IMR-90 (cell line): ENCODE measurements at regions not wholly inside any gene's neighbourhood (a gene's known extent, or its start where the extent isn't known, plus 50 kb on each side); places are given as distances from the start of the nearest gene placed in this dataset.
"Not testable (repeated sequence)": the region's sequence is repeated elsewhere in the genome, so short reads cannot be mapped to it uniquely, and the experiment has no call there.

Source experiments
- ATAC-seq: fragments of 200-7000 bp; cut with Tn5 transposase; 2 replicates; pipeline ENCODE4 v1.9.1; 2020; ENCODE audit warnings: low read depth, mild to moderate bottlenecking, moderate library complexity
- BruUV-seq: library from RNA; stranded (reverse); fragments of 400-500 nt; replicated peaks from 2 replicates; lab custom pipeline; 2021; lab: Mats Ljungman, UMichigan
- CTCF ChIA-PET: fragments of 300-600 bp; formaldehyde crosslinking; extraction: SDS; loops from one replicate; lab custom pipeline; 2021; ENCODE audit warnings: antibody characterized with exemption; lab: Yijun Ruan, JAX
- POLR2A ChIA-PET: fragments of 300-600 bp; sonication (Branson Sonifier 250); formaldehyde crosslinking; loops from one replicate; lab custom pipeline; 2022; ENCODE audit warnings: antibody characterized with exemption; ENCODE audit not compliant: unreplicated experiment; lab: Charles Lee
- DNase-seq: peaks from one replicate; pipeline ENCODE4 v3.0.0; 2013
- H2AFZ ChIP-seq: replicated peaks from 2 replicates; pipeline ENCODE3; 2013; ENCODE audit warnings: low read length, mild to moderate bottlenecking; ENCODE audit not compliant: poor library complexity
- H2AK5ac ChIP-seq: 2 replicates; pipeline ENCODE4 v1.6.1; 2013; ENCODE audit warnings: low read depth, low read length, inconsistent platforms
- H2AK9ac ChIP-seq: replicated peaks from 2 replicates; pipeline ENCODE3; 2013; ENCODE audit warnings: mild to moderate bottlenecking, low read depth, low read length, moderate library complexity; ENCODE audit not compliant: poor library complexity
- H2BK120ac ChIP-seq: 2 replicates; pipeline ENCODE4 v1.6.1; 2013; ENCODE audit warnings: low read depth, low read length, inconsistent platforms
- H2BK15ac ChIP-seq: 3 replicates; pipeline ENCODE4 v1.6.1; 2013; ENCODE audit warnings: low read depth, low read length, inconsistent platforms
- H2BK20ac ChIP-seq: 2 replicates; pipeline ENCODE4 v1.6.1; 2013; ENCODE audit warnings: low read depth, mild to moderate bottlenecking, inconsistent platforms, low read length, moderate library complexity
- H2BK5ac ChIP-seq: 2 replicates; pipeline ENCODE4 v1.6.1; 2013; ENCODE audit warnings: mild to moderate bottlenecking, low read depth, low read length, inconsistent platforms; ENCODE audit not compliant: poor library complexity, severe bottlenecking
- H3K14ac ChIP-seq: replicated peaks from 2 replicates; pipeline ENCODE4 v1.6.1; 2013; ENCODE audit warnings: low read depth, low read length, inconsistent platforms
- H3K18ac ChIP-seq: 2 replicates; pipeline ENCODE4 v1.6.1; 2013; ENCODE audit warnings: low read depth, low read length, control low read depth
- H3K23ac ChIP-seq: 2 replicates; pipeline ENCODE4 v1.6.1; 2013; ENCODE audit warnings: low read depth, low read length, inconsistent platforms
- H3K27ac ChIP-seq: 2 replicates; pipeline ENCODE4 v1.5.1; 2013; ENCODE audit warnings: mild to moderate bottlenecking, control low read depth, low read length; ENCODE audit not compliant: insufficient read depth
- H3K27me3 ChIP-seq: 2 replicates; pipeline ENCODE4 v1.6.1; 2013; ENCODE audit warnings: low read length; ENCODE audit not compliant: control insufficient read depth, insufficient read depth
- H3K36me3 ChIP-seq: 2 replicates; pipeline ENCODE4 v1.6.1; 2013; ENCODE audit warnings: low read length, mixed read lengths; ENCODE audit not compliant: control insufficient read depth, insufficient read depth
- H3K4ac ChIP-seq: 2 replicates; pipeline ENCODE4 v1.6.1; 2013; ENCODE audit warnings: low read depth, low read length, inconsistent platforms
- H3K4me1 ChIP-seq: 2 replicates; pipeline ENCODE4 v1.6.1; 2013; ENCODE audit warnings: low read length, mixed read lengths; ENCODE audit not compliant: control insufficient read depth, insufficient read depth
- H3K4me2 ChIP-seq: 2 replicates; pipeline ENCODE4 v1.6.1; 2013; ENCODE audit warnings: low read depth, mild to moderate bottlenecking, control low read depth, low read length, moderate library complexity
- H3K4me3 ChIP-seq: 2 replicates; pipeline ENCODE4 v1.5.1; 2013; ENCODE audit warnings: low read depth, mild to moderate bottlenecking, control low read depth, low read length, moderate library complexity; ENCODE audit not compliant: insufficient read depth
- H3K56ac ChIP-seq: 2 replicates; pipeline ENCODE4 v1.6.1; 2013; ENCODE audit warnings: low read length, inconsistent platforms; ENCODE audit not compliant: insufficient read depth; ENCODE audit errors: extremely low read depth
- H3K79me1 ChIP-seq, 2 experiments: 2 replicates each; pipeline ENCODE4 v1.6.1; 2013; ENCODE audit warnings: low read length in 2 of 2, inconsistent platforms in 1 of 2, low read depth in 1 of 2
- H3K9ac ChIP-seq: 2 replicates; pipeline ENCODE4 v1.6.1; 2013; ENCODE audit warnings: low read depth, low read length, control low read depth
- H3K9me1 ChIP-seq: 2 replicates; pipeline ENCODE4 v1.6.1; 2013; ENCODE audit warnings: low read length, inconsistent platforms; ENCODE audit not compliant: insufficient read depth
- H3K9me3 ChIP-seq: 2 replicates; pipeline ENCODE4 v1.6.1; 2013; ENCODE audit warnings: low read length; ENCODE audit not compliant: control insufficient read depth, insufficient read depth
- H4K20me1 ChIP-seq: 2 replicates; pipeline ENCODE4 v1.6.1; 2013; ENCODE audit warnings: low read length, inconsistent platforms; ENCODE audit not compliant: insufficient read depth
- H4K5ac ChIP-seq: 2 replicates; pipeline ENCODE4 v1.6.1; 2013; ENCODE audit warnings: mild to moderate bottlenecking, low read depth, low read length, control low read depth
- H4K8ac ChIP-seq, 2 experiments: 2 replicates each; pipeline ENCODE4 v1.6.1; 2013; ENCODE audit warnings: low read depth in 2 of 2, low read length in 2 of 2, control low read depth in 1 of 2, inconsistent platforms in 1 of 2
- H4K91ac ChIP-seq: 2 replicates; pipeline ENCODE4 v1.6.1; 2013; ENCODE audit warnings: low read depth, low read length, inconsistent platforms; ENCODE audit not compliant: insufficient read depth
- WGBS, 2 experiments: methylation state at CpG; one replicate each; pipeline versions ENCODE4 v1.1.5 to v1.1.7; 2013; ENCODE audit warnings: missing lambda C conversion rate in 2 of 2; ENCODE audit not compliant: insufficient read length in 1 of 2; ENCODE audit errors: extremely low coverage in 2 of 2; 5-methylcytosine and 5-hydroxymethylcytosine counted together
- dilution Hi-C: fragments of 300-500 bp; cut with HindIII; formaldehyde crosslinking; loops from one replicate; pipeline ENCODE4 v1.14.3; 2018; ENCODE audit warnings: low sequenced_read_pairs; ENCODE audit not compliant: unreplicated experiment
- in situ Hi-C: fragments of 300-500 bp; cut with MboI; formaldehyde crosslinking; loops from 3 replicates; pipeline ENCODE4 v1.14.3; 2019; ENCODE audit warnings: low sequenced_read_pairs, inconsistent platforms, mixed read lengths
- intact Hi-C: fragments of 100-400 bp; cut with micrococcal nuclease; formaldehyde crosslinking; loops from 2 replicates; pipeline ENCODE4 v1.10.0; 2022

GRCh38 chr14:106482213-106482612 is 955.8 kb downstream of the TMEM121 start:
- H2BK5ac ChIP-seq, H4K8ac ChIP-seq, H3K9ac ChIP-seq, H2BK120ac ChIP-seq, ATAC-seq, H4K20me1 ChIP-seq, H3K56ac ChIP-seq, H3K4ac ChIP-seq, H3K23ac ChIP-seq, dilution Hi-C loops, H2AK9ac ChIP-seq, H2AK5ac ChIP-seq, CTCF ChIA-PET, H3K4me3 ChIP-seq, H3K36me3 ChIP-seq, H3K9me3 ChIP-seq, DNase-seq, H3K4me1 ChIP-seq, H2BK15ac ChIP-seq, H3K27me3 ChIP-seq, H4K5ac ChIP-seq, H3K9me1 ChIP-seq, BruUV-seq, POLR2A ChIA-PET, H3K79me1 ChIP-seq, H2BK20ac ChIP-seq, in situ Hi-C loops, H3K14ac ChIP-seq, H3K27ac ChIP-seq, H2AFZ ChIP-seq, H3K4me2 ChIP-seq, H4K91ac ChIP-seq, intact Hi-C loops, H3K18ac ChIP-seq: not testable (repeated sequence)
- no CpG with 5 or more reads among the region's 45 CpGs for WGBS, 2 experiments
